PC-9 (cell line): ENCODE measurements at regions not wholly inside any gene's neighbourhood (a gene's known extent, or its start where the extent isn't known, plus 50 kb on each side); places are given as distances from the start of the nearest gene placed in this dataset.

Source experiments
- BruUV-seq: library from RNA; stranded (reverse); fragments of 400-500 nt; replicated peaks from 2 replicates; lab custom pipeline; 2021; lab: Mats Ljungman, UMichigan
- CTCF ChIA-PET: fragments of 300-600 bp; sonication (Branson Sonifier 250); formaldehyde crosslinking; loops from one replicate; lab custom pipeline; 2022; ENCODE audit warnings: antibody characterized with exemption; lab: Charles Lee
- POLR2A ChIA-PET: fragments of 300-600 bp; sonication (Branson Sonifier 250); formaldehyde crosslinking; loops from one replicate; lab custom pipeline; 2022; ENCODE audit warnings: antibody characterized with exemption; ENCODE audit not compliant: unreplicated experiment; lab: Charles Lee
- DNase-seq, 2 experiments: peaks; one replicate each; pipeline versions ENCODE4 v3.0.0 to v3.0.0-alpha.2; 2015 to 2022; ENCODE audit warnings: mixed read lengths in 1 of 2
- H2AFZ ChIP-seq: fragments of 200-600 bp; sonication (generic); 2 replicates; pipeline ENCODE4 v1.8.1; 2017; ENCODE audit warnings: antibody characterized with exemption
- H3F3A ChIP-seq: fragments of 200-600 bp; sonication (generic); 2 replicates; pipeline ENCODE4 v1.8.1; 2017; ENCODE audit warnings: antibody characterized with exemption, mild to moderate bottlenecking, low read depth; ENCODE audit not compliant: insufficient read depth
- H3K27ac ChIP-seq: fragments of 200-600 bp; sonication (generic); 2 replicates; pipeline ENCODE4 v1.6.1; 2016; ENCODE audit warnings: mixed run types
- H3K27me3 ChIP-seq: fragments of 200-600 bp; sonication (generic); 2 replicates; pipeline ENCODE4 v1.6.1; 2016; ENCODE audit warnings: low read depth, mixed run types; ENCODE audit not compliant: insufficient read depth
- H3K36me3 ChIP-seq: fragments of 200-600 bp; sonication (generic); 2 replicates; pipeline ENCODE4 v1.6.1; 2016; ENCODE audit warnings: low read depth, mixed run types
- H3K4me1 ChIP-seq: fragments of 200-600 bp; sonication (generic); replicated peaks from 2 replicates; pipeline ENCODE4 v1.6.1; 2016; ENCODE audit warnings: mixed run types; ENCODE audit not compliant: insufficient read depth
- H3K4me2 ChIP-seq: fragments of 200-600 bp; sonication (generic); 2 replicates; pipeline ENCODE4 v1.6.1; 2017; ENCODE audit warnings: mixed run types
- H3K4me3 ChIP-seq: fragments of 200-600 bp; sonication (generic); 2 replicates; pipeline ENCODE4 v1.6.1; 2016; ENCODE audit warnings: mixed run types
- H3K79me2 ChIP-seq: fragments of 200-600 bp; sonication (generic); 2 replicates; pipeline ENCODE4 v1.6.1; 2017; ENCODE audit warnings: low read depth, mixed run types
- H3K9me2 ChIP-seq: fragments of 200-600 bp; sonication (generic); 2 replicates; pipeline ENCODE4 v1.8.1; 2017; ENCODE audit warnings: mild to moderate bottlenecking; ENCODE audit not compliant: insufficient read depth
- H3K9me3 ChIP-seq: fragments of 200-600 bp; sonication (generic); 2 replicates; pipeline ENCODE4 v1.8.1; 2016; ENCODE audit warnings: low read depth; ENCODE audit not compliant: insufficient read depth
- H4K20me1 ChIP-seq: fragments of 200-600 bp; sonication (generic); 2 replicates; pipeline ENCODE4 v1.8.1; 2017; ENCODE audit not compliant: insufficient read depth
- CTCF ChIP-seq: fragments of 200-600 bp; sonication (generic); conservative IDR thresholded peaks from 2 replicates; pipeline ENCODE4 v1.6.1; 2017; ENCODE audit warnings: mixed run types, antibody characterized with exemption, mild to moderate bottlenecking, moderate library complexity
- EZH2 ChIP-seq: fragments of 200-600 bp; sonication (generic); IDR thresholded peaks from 2 replicates; pipeline ENCODE4 v1.8.0; 2017; ENCODE audit warnings: antibody characterized with exemption, low read depth
- intact Hi-C: fragments of 100-400 bp; cut with micrococcal nuclease; formaldehyde crosslinking; loops from one replicate; pipeline ENCODE4 v1.10.0; 2022; ENCODE audit not compliant: unreplicated experiment

- Histone ChIP-seq H3K9me2 (no peaks in the 10 kb centered on the region), H3K36me3 (no peaks in the 10 kb centered on the region), H3K79me2 (no peaks in the 10 kb centered on the region), H4K20me1 (no peaks in the 10 kb centered on the region), H3K27me3 (no peaks in the 10 kb centered on the region), H2AFZ (no peak overlapping the region), H3F3A (no peaks in the 10 kb centered on the region), H3K9me3 (no peaks in the 10 kb centered on the region), H3K4me1 (no peaks in the 10 kb centered on the region), H3K4me2 (no peak overlapping the region), H3K4me3 (no peak overlapping the region), H3K27ac (no peak overlapping the region)
- no peak for DNase-seq
- TF ChIP-seq EZH2 (no peak), CTCF (no peak)
- BruUV-seq: no TSS peak
- POLR2A ChIA-PET: no interaction called here
- intact Hi-C loops: no loop called here
- CTCF ChIA-PET: no interaction called here
Observed at GRCh38 chr12:105987685-105988035, 151.1 kb downstream of the NUAK1 start.

GRCh38 chr12:105992849-105993740 lies 145.7 kb downstream of the NUAK1 start:
- Histone ChIP-seq H3K27me3 (no peaks in the 10 kb centered on the region), H3K79me2 (no peaks in the 10 kb centered on the region), H3K4me3 (no peak overlapping the region), H3K36me3 (no peaks in the 10 kb centered on the region), H3F3A (no peaks in the 10 kb centered on the region), H3K4me2 (no peak overlapping the region), H4K20me1 (no peaks in the 10 kb centered on the region), H3K9me2 (no peaks in the 10 kb centered on the region), H3K27ac (no peak overlapping the region), H3K4me1 (no peaks in the 10 kb centered on the region), H3K9me3 (no peaks in the 10 kb centered on the region), H2AFZ (no peak overlapping the region)
- no peak for TF ChIP-seq EZH2
- no peak for TF ChIP-seq CTCF
- CTCF ChIA-PET: no interaction called here
- DNase-seq: no peak
- intact Hi-C loops: no loop called here
- BruUV-seq: no TSS peak
- POLR2A ChIA-PET: no interaction called here

- Histone ChIP-seq H2AFZ (no peak overlapping the region), H4K20me1 (no peaks in the 10 kb centered on the region), H3K27me3 (no peaks in the 10 kb centered on the region), H3K4me3 (no peak overlapping the region), H3K4me1 (no peaks in the 10 kb centered on the region), H3K36me3 (no peaks in the 10 kb centered on the region), H3K27ac (no peak overlapping the region), H3K9me3 (no peaks in the 10 kb centered on the region), H3F3A (no peaks in the 10 kb centered on the region), H3K4me2 (no peak overlapping the region), H3K79me2 (no peaks in the 10 kb centered on the region), H3K9me2 (no peaks in the 10 kb centered on the region)
- ChIA-PET CTCF (no interaction called here), POLR2A (no interaction called here)
- intact Hi-C loops: no loop called here
- no TSS peak for BruUV-seq
- TF ChIP-seq EZH2 (no peak), CTCF (no peak)
- no peak for DNase-seq
Observed at GRCh38 chr12:105993766-105994555, 144.8 kb downstream of the NUAK1 start.
